OCI-LY7 (cell line): ENCODE measurements at regions not wholly inside any gene's neighbourhood (a gene's known extent, or its start where the extent isn't known, plus 50 kb on each side); places are given as distances from the start of the nearest gene placed in this dataset.
"Not testable (repeated sequence)": the region's sequence is repeated elsewhere in the genome, so short reads cannot be mapped to it uniquely, and the experiment has no call there.

ENCODE experiments used
- BruUV-seq: library from RNA; stranded (reverse); fragments of 400-500 nt; replicated peaks from 2 replicates; lab custom pipeline; 2021; lab: Mats Ljungman, UMichigan
- CTCF ChIA-PET: fragments of 300-600 bp; sonication (Branson Sonifier 250); formaldehyde crosslinking; loops from one replicate; lab custom pipeline; 2022; ENCODE audit warnings: antibody characterized with exemption; ENCODE audit not compliant: unreplicated experiment; lab: Charles Lee
- POLR2A ChIA-PET: fragments of 300-600 bp; sonication (Branson Sonifier 250); formaldehyde crosslinking; loops from one replicate; lab custom pipeline; 2022; ENCODE audit warnings: antibody characterized with exemption; lab: Charles Lee
- DNase-seq: peaks from one replicate; pipeline ENCODE4 v3.0.0-alpha.2; 2015; ENCODE audit warnings: low spot score
- H2AFZ ChIP-seq: fragments of 200-600 bp; sonication (generic), shearing (Covaris generic); 2 replicates; pipeline ENCODE4 v1.6.1; 2014; ENCODE audit warnings: mild to moderate bottlenecking, antibody characterized with exemption, low read length, moderate library complexity
- H3K27ac ChIP-seq: fragments of 200-600 bp; sonication (generic); 2 replicates; pipeline ENCODE4 v1.5.1; 2014; ENCODE audit warnings: mixed run types, low read depth, mild to moderate bottlenecking, moderate library complexity, low read length, inconsistent platforms; ENCODE audit not compliant: poor library complexity, severe bottlenecking
- H3K36me3 ChIP-seq: fragments of 200-600 bp; sonication (generic); 2 replicates; pipeline ENCODE4 v1.6.1; 2014; ENCODE audit warnings: mild to moderate bottlenecking, antibody characterized with exemption, low read length, moderate library complexity, mixed read lengths; ENCODE audit not compliant: insufficient read depth
- H3K4me1 ChIP-seq: fragments of 200-600 bp; sonication (generic); 2 replicates; pipeline ENCODE4 v1.5.1; 2014; ENCODE audit warnings: mild to moderate bottlenecking, low read length; ENCODE audit not compliant: insufficient read depth, poor library complexity, severe bottlenecking
- H3K4me2 ChIP-seq: fragments of 200-600 bp; sonication (generic); 2 replicates; pipeline ENCODE4 v1.6.1; 2014; ENCODE audit warnings: mild to moderate bottlenecking, low read length
- H3K4me3 ChIP-seq: fragments of 200-600 bp; sonication (generic); 2 replicates; pipeline ENCODE4 v1.5.1; 2014; ENCODE audit warnings: mild to moderate bottlenecking, low read depth, low read length; ENCODE audit not compliant: poor library complexity, severe bottlenecking
- H3K79me2 ChIP-seq: fragments of 200-600 bp; sonication (generic); 2 replicates; pipeline ENCODE4 v1.6.1; 2016; ENCODE audit warnings: low read depth, mild to moderate bottlenecking, low read length, moderate library complexity, mixed read lengths; ENCODE audit not compliant: insufficient read depth
- H3K9me2 ChIP-seq: fragments of 200-600 bp; sonication (generic); 2 replicates; pipeline ENCODE4 v1.6.1; 2016; ENCODE audit warnings: mild to moderate bottlenecking, low read length, mixed read lengths; ENCODE audit not compliant: insufficient read depth
- H3K9me3 ChIP-seq: fragments of 200-600 bp; sonication (generic); 2 replicates; pipeline ENCODE4 v1.6.1; 2014; ENCODE audit warnings: mild to moderate bottlenecking, mixed run types, low read length, mixed read lengths
- H4K20me1 ChIP-seq: fragments of 200-600 bp; sonication (generic); 2 replicates; pipeline ENCODE4 v1.6.1; 2014; ENCODE audit warnings: mild to moderate bottlenecking, antibody characterized with exemption, low read length, moderate library complexity, mixed read lengths; ENCODE audit not compliant: insufficient read depth
- CTCF ChIP-seq: fragments of 200-600 bp; sonication (generic); conservative IDR thresholded peaks from 2 replicates; pipeline ENCODE4 v1.5.1; 2014; ENCODE audit warnings: mild to moderate bottlenecking, antibody characterized with exemption, low read length, moderate library complexity, mixed read lengths
- EZH2phosphoT487 ChIP-seq: fragments of 200-600 bp; sonication (generic); IDR thresholded peaks from 2 replicates; pipeline ENCODE4 v1.6.1; 2018; ENCODE audit warnings: low read depth, borderline replicate concordance, mild to moderate bottlenecking, mixed run types, antibody characterized with exemption, low read length, moderate library complexity, mixed read lengths
- intact Hi-C: fragments of 100-400 bp; cut with micrococcal nuclease; formaldehyde crosslinking; loops from one replicate; pipeline ENCODE4 v1.10.0; 2022; ENCODE audit not compliant: unreplicated experiment

DNA sequence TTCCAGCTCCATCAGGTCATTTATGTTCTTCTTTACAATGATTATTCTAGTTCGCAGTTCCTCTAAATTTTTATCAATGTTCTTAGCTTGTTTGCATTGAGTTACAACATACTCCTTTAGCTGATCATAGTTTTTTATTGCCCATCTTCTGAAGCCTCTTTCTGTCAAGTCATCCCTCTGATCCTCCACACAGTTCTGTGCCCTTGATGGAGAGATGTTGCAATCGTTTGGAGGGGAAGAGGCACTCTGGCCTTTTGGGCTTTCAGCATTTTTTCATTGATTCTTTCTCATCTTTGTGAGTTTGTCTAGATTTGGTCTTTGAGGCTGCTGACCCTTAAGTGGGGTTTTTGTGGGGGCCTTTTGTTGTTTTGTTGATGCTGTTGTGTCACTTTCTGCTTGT lies 234.6 kb upstream of the CBLB start:
- Histone ChIP-seq H3K4me3 (no peak overlapping the region), H3K27ac (no peak overlapping the region), H3K79me2 (no peaks in the 10 kb centered on the region), H3K4me2 (no peak overlapping the region), H4K20me1 (no peaks in the 10 kb centered on the region), H3K4me1 (no peaks in the 10 kb centered on the region), H3K9me2 (no peaks in the 10 kb centered on the region), H2AFZ (no peak overlapping the region), H3K36me3 (no peaks in the 10 kb centered on the region), H3K9me3 (no peaks in the 10 kb centered on the region)
- intact Hi-C loops = no loop called here
- ChIA-PET CTCF (no interaction called here), POLR2A (no interaction called here)
- BruUV-seq = no TSS peak
- TF ChIP-seq CTCF (no peak), EZH2phosphoT487 (no peak)
- no peak for DNase-seq

GRCh38 chr3:106104078-106104477 lies 235.3 kb upstream of the CBLB start:
- Histone ChIP-seq H3K79me2 (no peaks in the 10 kb centered on the region), H3K9me3 (no peaks in the 10 kb centered on the region), H3K36me3 (no peaks in the 10 kb centered on the region), H3K4me2 (no peak overlapping the region), H3K27ac (no peak overlapping the region), H3K4me1 (no peaks in the 10 kb centered on the region), H3K4me3 (no peak overlapping the region), H3K9me2 (no peaks in the 10 kb centered on the region), H2AFZ (no peak overlapping the region), H4K20me1 (no peaks in the 10 kb centered on the region)
- CTCF ChIA-PET = no interaction called here
- TF ChIP-seq EZH2phosphoT487 = no peak
- no peak for TF ChIP-seq CTCF
- BruUV-seq = no TSS peak
- intact Hi-C loops = no loop called here
- POLR2A ChIA-PET = no interaction called here
- DNase-seq = no peak

DNA sequence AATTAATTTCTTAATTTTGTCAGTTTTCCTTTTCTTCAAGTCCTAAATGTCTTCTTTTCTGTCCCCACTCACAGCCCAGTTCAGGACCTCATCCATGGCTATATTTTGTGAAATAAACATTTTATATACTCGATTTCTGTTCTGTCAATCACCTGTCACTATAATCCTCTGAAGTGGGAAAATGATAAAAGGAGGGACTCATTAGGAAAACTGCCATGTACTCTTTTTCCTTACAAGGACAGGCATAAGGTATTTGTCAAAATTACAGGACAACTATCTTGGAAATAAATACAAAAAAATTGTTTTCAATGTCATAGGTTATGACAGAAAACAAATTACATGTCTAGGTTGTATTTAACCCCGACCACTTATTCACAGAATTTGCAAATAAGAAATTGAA lies 240.1 kb upstream of the CBLB start:
- CTCF ChIA-PET = no interaction called here
- no peak for TF ChIP-seq CTCF
- no peak for TF ChIP-seq EZH2phosphoT487
- H3K27ac ChIP-seq = no peak overlapping the region
- BruUV-seq = no TSS peak
- no peaks in the 10 kb centered on the region for H3K36me3 ChIP-seq
- H3K4me2 ChIP-seq = no peak overlapping the region
- H4K20me1 ChIP-seq = no peaks in the 10 kb centered on the region
- no peak for DNase-seq
- no peaks in the 10 kb centered on the region for H3K4me1 ChIP-seq
- intact Hi-C loops = no loop called here
- POLR2A ChIA-PET = no interaction called here
- H3K9me2 ChIP-seq = no peaks in the 10 kb centered on the region
- H3K4me3 ChIP-seq = no peak overlapping the region
- H3K9me3 ChIP-seq = no peaks in the 10 kb centered on the region
- H3K79me2 ChIP-seq = no peaks in the 10 kb centered on the region
- no peak overlapping the region for H2AFZ ChIP-seq

DNA sequence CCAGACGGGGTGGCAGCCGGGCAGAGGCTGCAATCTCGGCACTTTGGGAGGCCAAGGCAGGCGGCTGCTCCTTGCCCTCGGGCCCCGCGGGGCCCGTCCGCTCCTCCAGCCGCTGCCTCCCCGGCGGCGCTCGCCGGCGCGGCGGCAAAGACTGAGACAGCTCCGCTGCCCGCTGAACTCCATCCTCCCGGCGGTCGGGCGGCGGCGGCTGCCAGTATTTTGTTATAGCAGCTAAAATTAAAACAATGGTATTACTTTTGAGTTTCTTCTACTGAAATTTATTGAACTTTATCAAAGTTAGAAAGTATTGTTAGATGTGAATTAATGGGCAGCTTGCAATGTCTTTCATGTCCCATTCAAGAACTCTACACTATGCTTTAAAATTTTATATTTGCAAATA lies 243.7 kb upstream of the CBLB start:
- H3K79me2 ChIP-seq, H3K4me1 ChIP-seq, H3K9me2 ChIP-seq, H3K4me2 ChIP-seq, BruUV-seq, CTCF ChIA-PET, POLR2A ChIA-PET, H3K9me3 ChIP-seq, H2AFZ ChIP-seq, H4K20me1 ChIP-seq, H3K36me3 ChIP-seq, intact Hi-C loops, H3K4me3 ChIP-seq, H3K27ac ChIP-seq, DNase-seq: not testable (repeated sequence)
